Lung (tissue), 12 donors: ENCODE measurements at regions not wholly inside any gene's neighbourhood (a gene's known extent, or its start where the extent isn't known, plus 50 kb on each side); places are given as distances from the start of the nearest gene placed in this dataset. TPM values are rescaled to one million over a fixed set of nuclear protein-coding genes. Genes with fewer than 3 reads are reported as not detected.

Experiments
- ATAC-seq: fragments of 200-7000 bp; cut with Tn5 transposase; one replicate; pipeline ENCODE4 v1.9.1; 2020; ENCODE audit warnings: moderate number of reproducible peaks; ENCODE audit not compliant: insufficient read depth, low FRiP score
- DNase-seq, 3 donors: peaks; one replicate each; pipeline ENCODE4 v3.0.0-alpha.2; 2013 to 2017
- H3K27ac ChIP-seq, 2 donors: one replicate each; pipeline ENCODE4 v1.5.1; 2013; ENCODE audit warnings: mild to moderate bottlenecking in 2 of 2, moderate library complexity in 2 of 2, control low read depth in 1 of 2, inconsistent platforms in 1 of 2, low read depth in 1 of 2, low read length in 1 of 2
- H3K27me3 ChIP-seq, 3 donors: one replicate each; pipeline ENCODE4 v1.5.1; 2013; ENCODE audit warnings: low read length in 2 of 3; ENCODE audit not compliant: control insufficient read depth in 3 of 3, insufficient read depth in 3 of 3
- H3K36me3 ChIP-seq, 4 donors: one replicate each; pipeline ENCODE4 v1.5.1; 2013; ENCODE audit warnings: low read length in 4 of 4, mild to moderate bottlenecking in 1 of 4, moderate library complexity in 1 of 4; ENCODE audit not compliant: control insufficient read depth in 4 of 4, insufficient read depth in 4 of 4
- H3K4me1 ChIP-seq, 5 donors: one replicate each; pipeline ENCODE4 v1.5.1; 2013; ENCODE audit warnings: low read length in 5 of 5, mild to moderate bottlenecking in 2 of 5, moderate library complexity in 1 of 5; ENCODE audit not compliant: control insufficient read depth in 5 of 5, insufficient read depth in 5 of 5
- H3K4me3 ChIP-seq: one replicate; pipeline ENCODE4 v1.5.1; 2013; ENCODE audit warnings: mild to moderate bottlenecking, control low read depth, moderate library complexity
- H3K9ac ChIP-seq, 2 donors: one replicate each; pipeline ENCODE4 v1.5.1; 2013; ENCODE audit warnings: low read length in 2 of 2, control low read depth in 1 of 2; ENCODE audit not compliant: insufficient read depth in 1 of 2
- H3K9me3 ChIP-seq, 4 donors: one replicate each; pipeline ENCODE4 v1.5.1; 2013; ENCODE audit warnings: low read length in 3 of 4, mild to moderate bottlenecking in 1 of 4, moderate library complexity in 1 of 4; ENCODE audit not compliant: control insufficient read depth in 4 of 4, insufficient read depth in 3 of 4
- WGBS, 2 donors: extraction: QIAGEN DNeasy Blood & Tissue Kit; methylation state at CpG; one replicate each; pipeline ENCODE4 v1.1.7; 2013; 5-methylcytosine and 5-hydroxymethylcytosine counted together
- small RNA-seq: library from RNA; depleted of rRNA; stranded (forward); fragments of <200 nt; gene quantifications from one replicate; pipeline ENCODE3, GENCODE V24; 2014; ENCODE audit warnings: low replicate concordance
- TF ChIP-seq, protein P1 (sequence below): IDR thresholded peaks from 2 replicates; pipeline ENCODE4 v1.5.1; 2012; ENCODE audit warnings: mild to moderate bottlenecking; ENCODE audit errors: control extremely low read depth, extremely low read depth
- donor health status: control.
- donor health status: control.
- donor health status: Bipolar disorder and iron deficiency.
- donor health status: healthy.
- donor health status: DM: yes; HTN: yes; CAD: no.

GRCh38 chr3:146655333-146655996 is 50.3 kb upstream of the PLSCR5 start:
- WGBS, 2 donors, result 56 to 75% methylated on average over 3 of the region's 3 CpGs
- Histone ChIP-seq H3K36me3 (no peaks in the 10 kb centered on the region), H3K9ac (no peak overlapping the region), H3K27me3 (no peaks in the 10 kb centered on the region), H3K4me3 (no peak overlapping the region), H3K9me3 (peaks cover 0 to 4% (median 0%) of the 10 kb centered on the region in 4 donors), H3K27ac (no peak overlapping the region), H3K4me1 (no peaks in the 10 kb centered on the region)
- DNase-seq, result no peak
- no peak for ATAC-seq
- TF ChIP-seq, protein P1, sequence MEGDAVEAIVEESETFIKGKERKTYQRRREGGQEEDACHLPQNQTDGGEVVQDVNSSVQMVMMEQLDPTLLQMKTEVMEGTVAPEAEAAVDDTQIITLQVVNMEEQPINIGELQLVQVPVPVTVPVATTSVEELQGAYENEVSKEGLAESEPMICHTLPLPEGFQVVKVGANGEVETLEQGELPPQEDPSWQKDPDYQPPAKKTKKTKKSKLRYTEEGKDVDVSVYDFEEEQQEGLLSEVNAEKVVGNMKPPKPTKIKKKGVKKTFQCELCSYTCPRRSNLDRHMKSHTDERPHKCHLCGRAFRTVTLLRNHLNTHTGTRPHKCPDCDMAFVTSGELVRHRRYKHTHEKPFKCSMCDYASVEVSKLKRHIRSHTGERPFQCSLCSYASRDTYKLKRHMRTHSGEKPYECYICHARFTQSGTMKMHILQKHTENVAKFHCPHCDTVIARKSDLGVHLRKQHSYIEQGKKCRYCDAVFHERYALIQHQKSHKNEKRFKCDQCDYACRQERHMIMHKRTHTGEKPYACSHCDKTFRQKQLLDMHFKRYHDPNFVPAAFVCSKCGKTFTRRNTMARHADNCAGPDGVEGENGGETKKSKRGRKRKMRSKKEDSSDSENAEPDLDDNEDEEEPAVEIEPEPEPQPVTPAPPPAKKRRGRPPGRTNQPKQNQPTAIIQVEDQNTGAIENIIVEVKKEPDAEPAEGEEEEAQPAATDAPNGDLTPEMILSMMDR, result no peak

Small RNAs in the stretch of these regions (small RNA-seq; reads per million reads assigned to genes)
- gene RNU6-505P, result not detected
